Prostate gland (tissue), 2 donors: ENCODE measurements at regions not wholly inside any gene's neighbourhood (a gene's known extent, or its start where the extent isn't known, plus 50 kb on each side); places are given as distances from the start of the nearest gene placed in this dataset.

ENCODE experiments used
- CTCF ChIP-seq, 4 experiments: fragments of 200-600 bp in 2 of 4; fragments of 450-650 bp in 2 of 4; sonication (generic) in 2 of 4; IDR thresholded peaks; 1 replicate in 3 of 4; 2 replicates in 1 of 4; pipeline ENCODE4 v1.5.1; 2016 to 2019; ENCODE audit warnings: antibody characterized with exemption in 4 of 4, mild to moderate bottlenecking in 2 of 4, moderate library complexity in 2 of 4
- POLR2A ChIP-seq: fragments of 450-650 bp; IDR thresholded peaks from one replicate; pipeline ENCODE4 v1.6.1; 2016; ENCODE audit warnings: antibody characterized with exemption, mild to moderate bottlenecking
- POLR2AphosphoS5 ChIP-seq: sonication (generic); formaldehyde crosslinking; IDR thresholded peaks from one replicate; pipeline ENCODE4 v1.6.1; 2017; ENCODE audit warnings: antibody characterized with exemption

- TF ChIP-seq CTCF (IDR thresholded peaks at IDR 0.05) (no peak), POLR2A (no peak), POLR2AphosphoS5 (no peak)
Measured at GRCh38 chr9:81071108-81071507, 618.2 kb downstream of the TLE1 start.
